Stimulated activated CD4-positive, alpha-beta T cell treated with anti-CD3 and anti-CD28 coated beads, TNF-alpha, amount 100 ng/mL, for 48 hours (primary cell): ENCODE measurements at regions not wholly inside any gene's neighbourhood (a gene's known extent, or its start where the extent isn't known, plus 50 kb on each side); places are given as distances from the start of the nearest gene placed in this dataset.
"Not testable (repeated sequence)": the region's sequence is repeated elsewhere in the genome, so short reads cannot be mapped to it uniquely, and the experiment has no call there.

Source experiments
- DNase-seq, 3 donors: peaks; one replicate each; pipeline ENCODE4 v3.0.0-alpha.2; 2020; ENCODE audit warnings: low read depth in 3 of 3

DNA sequence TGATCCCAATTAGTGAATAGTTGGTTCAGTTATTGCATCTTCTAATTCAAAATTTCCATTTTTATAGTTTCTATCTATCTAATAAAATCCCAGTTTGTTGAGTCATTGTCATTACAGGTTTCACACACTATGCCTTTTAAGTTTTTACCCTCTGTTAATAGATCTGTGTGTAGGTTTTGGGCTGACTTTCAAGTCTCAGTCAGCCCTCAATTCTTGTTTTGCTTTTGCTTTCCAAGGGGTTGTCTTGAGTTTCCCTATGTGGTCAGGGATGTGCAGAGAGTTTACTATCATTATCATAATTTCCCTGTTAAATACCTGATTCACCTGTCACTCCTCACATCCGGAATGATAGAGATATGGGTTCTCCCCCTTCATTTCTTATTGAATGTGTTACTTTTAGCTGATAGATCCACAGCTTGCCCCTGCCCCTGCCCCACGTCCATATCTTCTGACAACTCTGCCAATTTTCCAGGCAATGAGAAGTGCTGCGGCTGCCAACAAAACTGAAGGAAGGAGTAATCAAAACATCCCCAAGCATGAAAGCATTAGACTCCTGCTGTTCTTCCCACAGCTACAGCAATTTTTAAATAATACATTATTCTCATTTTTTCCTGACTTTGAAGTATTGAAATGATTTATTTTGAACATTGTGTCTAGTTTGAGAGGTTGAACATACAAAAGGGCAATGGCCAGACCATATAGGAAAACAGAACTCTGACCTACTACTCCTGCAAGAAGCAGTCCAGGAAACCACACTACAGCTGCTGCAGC lies 1064.8 kb downstream of the SUCLG1 start:
- DNase-seq, result no peak

DNA sequence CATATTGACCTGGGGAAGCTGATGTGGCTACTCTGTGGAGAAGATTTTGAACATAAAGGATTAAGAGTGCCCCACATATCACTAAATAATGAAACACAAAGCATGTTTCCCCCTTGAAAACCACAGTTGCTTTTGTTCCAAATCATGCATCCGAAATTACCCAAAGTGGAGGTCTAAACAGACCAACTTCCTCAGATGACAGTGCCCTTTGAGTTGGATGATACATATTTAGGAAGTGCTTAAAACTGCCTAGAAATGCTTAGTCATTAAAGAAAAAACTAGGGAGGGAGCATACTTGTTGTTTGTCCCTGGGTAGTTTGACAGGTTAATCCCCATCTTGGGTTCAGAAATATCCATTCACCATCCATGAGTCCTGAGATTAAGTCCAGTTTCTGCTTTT lies 1070.3 kb downstream of the SUCLG1 start:
- no peak for DNase-seq

DNA sequence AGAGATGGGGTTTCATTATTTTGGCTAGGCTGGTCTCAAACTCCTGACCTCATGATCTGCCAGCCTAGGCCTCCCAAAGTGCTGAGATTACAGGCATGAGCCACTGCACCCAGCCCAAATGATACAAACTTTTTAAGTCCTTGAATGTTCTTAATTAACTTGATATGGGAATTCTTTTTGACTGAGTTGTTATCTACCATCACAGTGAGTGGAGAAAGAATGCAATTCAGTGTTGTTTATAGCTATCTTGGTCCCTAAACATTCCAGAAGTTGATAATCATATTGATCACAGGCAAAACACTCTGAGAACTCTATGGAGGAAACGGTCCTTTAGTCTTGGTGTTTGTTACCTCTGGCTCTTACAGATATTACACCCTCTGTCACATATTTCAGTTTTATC lies 1072.5 kb downstream of the SUCLG1 start:
- DNase-seq, result no peak

DNA sequence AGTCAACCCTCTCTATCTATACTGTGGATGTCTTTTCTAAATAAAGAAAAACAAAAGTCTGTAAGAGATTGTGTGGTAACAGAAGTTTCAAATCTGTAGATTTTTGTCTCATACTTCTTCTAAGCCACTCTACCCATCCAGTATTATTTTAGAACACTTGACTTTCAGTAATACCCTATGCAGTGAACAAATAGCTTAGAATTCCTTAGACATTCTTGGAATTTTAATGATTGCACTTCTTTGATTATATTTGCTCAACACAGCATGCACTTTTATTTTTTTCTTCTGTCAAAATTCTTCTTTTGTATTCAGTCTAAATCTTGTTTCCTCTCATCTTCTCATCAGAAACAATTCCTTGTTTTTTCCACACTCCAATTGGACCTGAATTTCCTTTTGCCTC lies 1080.2 kb downstream of the SUCLG1 start:
- DNase-seq, result no peak

DNA sequence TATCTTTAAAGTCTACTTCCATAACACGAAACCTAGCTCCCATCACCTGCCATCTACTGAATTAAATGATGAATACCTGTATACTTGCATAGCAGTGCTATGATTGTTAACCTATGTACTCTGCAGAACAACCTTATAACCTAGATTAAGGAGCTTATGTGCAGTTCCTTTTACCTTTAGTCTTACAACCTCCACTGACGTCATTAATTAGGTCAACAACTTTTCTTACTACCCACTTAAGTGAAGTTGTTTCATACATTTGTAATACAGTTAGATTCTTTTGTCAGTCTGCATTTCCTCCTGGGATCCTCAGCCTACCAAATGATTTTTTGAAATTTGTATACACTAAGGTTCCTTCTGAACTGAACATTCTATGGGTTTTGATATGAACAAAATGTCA lies 1082.3 kb downstream of the SUCLG1 start:
- no peak for DNase-seq

DNA sequence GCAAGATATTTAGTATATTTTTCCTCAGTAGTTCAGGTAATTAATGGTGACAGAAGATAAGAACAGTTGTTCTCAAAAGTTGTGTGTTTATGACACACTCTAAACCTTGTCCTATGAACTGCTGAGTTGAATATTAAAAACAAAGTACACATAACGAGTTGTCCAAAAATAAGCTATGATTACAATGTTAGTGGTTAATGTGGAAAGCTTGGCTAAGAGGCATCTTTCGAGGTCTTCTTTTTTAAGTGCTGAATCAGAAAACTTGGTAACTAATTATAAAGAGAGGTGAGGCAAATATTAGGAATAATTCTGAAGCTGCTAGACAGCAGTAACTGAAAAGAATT lies 1088.7 kb downstream of the SUCLG1 start:
- DNase-seq, result no peak

DNA sequence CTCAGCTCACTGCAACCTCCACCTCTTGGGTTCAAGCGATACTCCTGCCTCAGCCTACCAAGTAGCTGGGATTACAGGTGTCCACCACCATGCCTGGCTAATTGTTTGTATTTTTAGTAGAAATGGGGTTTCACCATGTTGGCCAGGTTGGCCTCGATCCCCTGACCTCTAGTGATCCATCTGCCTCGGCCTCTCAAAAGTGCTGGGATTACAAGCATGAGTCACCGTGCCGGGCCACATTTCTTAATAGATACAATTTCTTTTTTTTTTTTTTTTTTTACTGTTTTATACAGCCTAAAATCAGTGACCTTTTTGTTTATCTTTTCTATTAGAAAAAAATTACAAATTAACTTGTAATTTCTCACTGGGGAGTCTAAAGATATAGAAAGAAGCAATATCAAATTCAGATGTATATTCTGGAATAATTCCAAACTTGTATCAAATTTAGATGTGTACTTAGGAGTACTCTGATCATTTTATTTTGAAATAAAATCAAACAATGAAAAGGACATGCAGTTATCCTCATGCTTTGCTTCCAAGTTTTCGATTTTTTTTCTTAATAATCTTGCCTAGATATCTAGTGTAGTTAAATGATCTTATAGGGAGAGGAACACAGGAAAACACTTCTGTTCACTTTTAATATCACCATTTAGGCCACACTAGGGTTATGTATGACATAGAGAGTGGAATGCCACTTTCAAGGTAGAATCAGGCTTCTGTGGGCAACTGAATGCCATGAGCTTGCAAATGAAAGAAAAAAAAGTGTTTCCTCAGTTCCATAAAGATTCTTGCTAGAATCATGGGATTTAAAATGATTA lies 1089.3 kb downstream of the SUCLG1 start:
- no peak for DNase-seq

DNA sequence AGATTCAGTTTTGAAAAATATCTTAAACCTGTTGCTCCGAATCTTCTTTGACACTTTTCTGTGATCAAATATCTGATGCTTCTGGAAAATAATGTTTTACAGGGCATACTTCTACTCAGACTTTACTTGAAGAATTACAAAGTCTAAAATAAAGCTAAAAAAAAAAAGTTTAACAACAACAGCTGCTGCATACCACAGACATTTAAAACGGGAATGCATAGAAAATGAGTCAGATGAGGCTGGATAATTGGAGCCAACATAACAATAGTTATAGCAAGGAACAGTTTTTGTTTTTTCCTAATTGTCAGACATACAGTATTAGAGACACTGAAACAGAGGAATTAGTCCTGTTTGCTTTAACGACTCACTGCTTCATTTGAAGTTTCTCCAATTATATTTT lies 1090.2 kb downstream of the SUCLG1 start:
- DNase-seq, result no peak

DNA sequence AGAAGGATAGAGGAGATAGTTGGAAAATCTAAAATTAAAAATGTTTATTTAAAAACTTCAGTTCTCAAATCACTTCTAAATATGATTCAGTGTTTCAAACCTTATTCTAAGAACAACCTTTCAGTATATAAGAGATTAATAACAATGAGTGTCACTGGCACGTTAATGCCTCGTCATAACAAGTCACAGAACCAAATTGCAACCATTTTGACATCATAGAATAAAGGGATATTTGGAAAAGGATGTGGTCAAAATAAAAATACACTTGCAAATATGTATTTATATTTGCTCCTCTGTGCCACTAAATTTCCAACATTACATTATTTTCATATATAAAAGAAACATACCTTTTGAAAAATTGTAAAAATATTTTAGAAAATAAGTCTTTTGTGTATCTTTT lies 1090.6 kb downstream of the SUCLG1 start:
- DNase-seq, result no peak

DNA sequence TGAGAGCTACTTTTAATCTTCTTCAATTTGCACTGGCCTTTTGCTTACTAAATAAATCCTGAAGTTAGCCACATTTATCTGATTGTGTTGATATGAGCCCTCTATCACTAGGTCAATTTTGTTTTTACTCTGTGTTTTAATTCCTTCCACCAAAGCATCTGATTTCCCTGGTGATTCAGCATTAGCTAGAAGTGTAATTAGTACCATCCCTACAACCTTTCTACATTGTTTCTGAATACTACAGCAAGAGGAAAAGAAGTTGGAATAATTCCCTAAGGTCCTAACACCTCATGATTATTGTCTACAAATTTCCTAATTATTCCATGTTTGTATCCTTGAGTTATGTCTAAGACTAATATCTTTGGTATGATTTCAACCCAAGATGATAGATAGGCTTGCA lies 1093.6 kb downstream of the SUCLG1 start:
- no peak for DNase-seq

DNA sequence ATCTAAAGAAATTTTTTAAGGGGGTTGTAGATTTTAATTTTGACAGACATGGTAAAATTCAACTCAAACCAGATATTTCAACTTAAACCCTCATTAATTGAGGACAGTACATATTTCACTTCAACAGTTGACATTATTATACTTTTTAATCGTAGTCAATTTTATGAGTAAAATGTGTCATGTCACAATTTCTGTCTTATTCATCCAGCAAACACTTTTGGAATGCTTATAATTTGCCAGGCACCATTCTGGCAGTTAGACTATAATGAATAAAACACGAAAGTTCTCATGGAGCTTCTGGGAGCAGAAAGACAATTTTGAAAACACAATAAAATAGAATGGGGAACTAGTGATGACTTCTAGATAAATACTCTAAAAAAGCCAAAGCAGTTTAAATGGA lies 1094.8 kb downstream of the SUCLG1 start:
- no peak for DNase-seq

DNA sequence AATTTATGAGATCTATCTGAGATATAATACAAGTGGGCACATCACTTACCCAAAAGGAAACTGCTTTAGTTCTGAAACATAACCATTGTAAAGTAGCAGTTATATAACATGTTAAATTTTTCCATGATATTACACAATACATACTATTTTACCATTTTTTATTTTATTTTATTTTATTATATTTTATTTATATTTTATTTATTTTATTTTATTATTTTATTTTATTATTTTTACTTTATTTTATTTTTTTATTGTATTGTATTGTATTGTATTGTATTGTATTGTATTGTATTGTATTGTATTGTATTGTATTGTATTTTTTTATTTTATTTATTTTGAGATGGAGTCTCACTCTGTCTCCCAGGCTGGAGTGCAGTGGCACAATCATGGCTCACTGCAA lies 1095.9 kb downstream of the SUCLG1 start:
- DNase-seq, result not testable (repeated sequence)

DNA sequence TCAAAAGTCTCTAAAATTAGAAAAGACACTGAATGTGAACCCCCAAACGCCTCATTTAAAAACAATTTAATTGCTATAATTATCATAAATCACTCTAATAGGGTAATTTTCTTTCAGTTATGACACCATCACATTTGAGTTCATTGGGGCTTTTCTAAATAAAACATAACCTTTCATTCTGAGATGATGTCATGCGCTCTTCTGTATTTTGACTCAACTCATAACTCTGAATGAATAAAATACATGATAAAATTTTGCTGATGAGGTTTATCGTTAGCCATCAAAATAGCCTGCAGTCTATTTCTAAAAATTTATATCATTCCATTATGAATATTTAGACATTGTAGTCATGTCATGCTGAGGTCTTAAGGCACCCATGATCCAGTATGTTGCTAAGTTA lies 1099.7 kb downstream of the SUCLG1 start:
- no peak for DNase-seq

DNA sequence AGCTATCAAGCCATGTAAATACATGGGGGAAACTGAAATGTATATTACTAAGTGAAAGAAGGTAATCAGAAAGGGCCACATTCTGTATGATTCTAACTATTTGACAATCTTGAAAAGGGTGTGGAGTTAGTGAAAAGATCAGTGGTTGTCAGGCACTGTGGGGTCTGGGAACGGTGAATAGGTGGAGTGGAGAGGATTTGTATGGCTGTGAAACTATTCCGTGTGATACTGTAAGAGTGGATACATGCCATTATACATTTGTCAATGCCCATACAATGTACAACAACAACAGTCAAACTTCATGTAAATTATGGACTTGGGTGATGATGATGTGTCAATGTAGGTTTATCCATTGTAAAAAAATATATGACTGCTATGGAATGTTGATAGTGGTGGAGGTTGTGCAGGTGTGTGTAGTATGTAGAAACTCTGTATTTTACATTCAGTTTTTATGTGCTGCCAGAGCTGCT lies 1116.2 kb downstream of the SUCLG1 start:
- DNase-seq, result no peak

DNA sequence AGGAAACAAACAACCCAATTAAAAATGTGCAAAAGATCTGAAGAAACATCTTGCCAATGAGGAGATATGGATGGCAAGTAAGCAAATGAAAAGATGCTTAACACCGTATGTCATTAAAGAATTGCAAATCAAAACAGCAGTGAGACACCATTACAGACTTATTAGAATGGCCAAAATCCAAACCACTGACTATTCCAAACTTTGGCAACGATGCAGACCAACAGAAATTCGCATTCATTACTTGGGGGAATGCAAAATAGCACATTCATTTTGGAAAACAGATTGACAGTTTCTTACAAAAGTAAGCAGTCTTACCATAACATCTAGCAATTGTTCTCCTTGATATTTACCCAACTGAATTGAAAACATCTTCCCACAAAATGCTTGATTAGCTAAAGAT lies 1118.7 kb downstream of the SUCLG1 start:
- no peak for DNase-seq

DNA sequence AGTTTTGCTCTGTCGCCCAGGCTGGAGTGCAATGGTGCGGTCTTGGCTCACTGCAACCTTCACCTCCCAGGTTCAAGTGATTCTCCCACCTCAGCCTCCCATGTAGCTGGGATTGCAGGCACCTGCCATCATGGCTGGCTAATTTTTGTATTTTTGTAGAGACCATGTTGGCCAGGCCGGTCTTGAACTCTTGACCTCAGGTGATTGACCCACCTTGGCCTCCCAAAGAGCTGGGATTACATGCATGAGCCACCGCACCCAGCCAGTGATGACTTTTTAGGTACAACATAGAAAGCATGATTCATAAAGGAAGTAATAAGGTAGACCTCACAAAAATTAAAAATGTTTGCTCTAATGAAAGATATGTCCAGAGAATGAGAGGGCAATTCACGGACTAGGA lies 1119.1 kb downstream of the SUCLG1 start:
- not testable (repeated sequence) for DNase-seq

DNA sequence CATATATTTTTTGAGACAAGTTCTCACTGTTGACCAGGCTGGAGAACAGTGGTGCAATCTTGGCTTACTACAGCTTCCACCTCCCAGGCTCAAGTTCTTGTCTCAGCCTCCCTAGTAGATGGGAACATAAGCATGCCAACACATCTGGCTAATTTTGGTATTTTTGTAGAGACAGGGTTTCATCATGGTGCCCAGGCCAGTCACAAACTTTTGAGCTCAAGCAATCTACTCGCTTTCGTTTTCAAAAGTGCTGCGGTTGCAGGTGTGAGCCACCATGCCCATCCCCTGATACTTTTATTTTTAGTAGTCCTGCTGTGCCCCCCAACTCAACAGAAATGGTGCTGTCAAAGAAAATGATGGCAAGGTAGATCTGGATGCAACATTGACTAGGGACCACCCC lies 1127.3 kb downstream of the SUCLG1 start:
- no peak for DNase-seq

DNA sequence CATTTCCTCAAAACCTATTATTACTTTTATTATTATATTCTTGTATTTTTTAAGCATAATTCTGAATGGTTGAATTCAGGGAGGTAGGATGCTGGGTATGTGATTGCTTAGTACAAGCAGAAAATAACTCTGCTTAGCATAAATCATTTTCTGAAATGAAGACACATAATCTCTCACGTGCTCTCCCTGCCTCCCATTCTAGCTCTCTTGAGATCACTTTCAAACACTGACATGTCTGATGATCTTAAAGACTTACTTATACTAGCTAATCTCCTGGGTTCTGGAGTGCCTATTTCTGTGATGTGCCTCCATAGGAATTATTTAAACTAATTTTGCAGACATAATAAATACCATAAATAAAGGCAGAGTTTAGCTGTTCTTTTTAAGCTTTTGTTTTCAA lies 1136.0 kb downstream of the SUCLG1 start:
- no peak for DNase-seq

DNA sequence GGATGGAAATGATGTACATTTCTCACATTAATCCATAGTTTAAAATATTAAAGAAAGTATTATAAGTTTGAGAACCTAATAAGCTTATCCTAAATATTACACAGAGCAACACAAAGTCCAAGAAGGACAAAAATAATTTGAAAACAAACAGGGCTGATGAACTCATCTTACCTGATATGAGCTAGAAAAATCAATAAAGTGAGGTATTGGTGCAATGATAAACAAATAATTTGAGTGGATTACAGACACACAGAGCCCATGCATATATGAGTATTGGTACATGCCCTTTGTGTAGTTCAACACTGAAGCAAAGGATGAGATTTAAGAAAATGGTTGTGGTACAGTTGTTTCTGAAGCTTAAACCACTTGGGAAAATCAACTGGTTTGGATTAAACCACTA lies 1139.0 kb downstream of the SUCLG1 start:
- DNase-seq, result no peak

DNA sequence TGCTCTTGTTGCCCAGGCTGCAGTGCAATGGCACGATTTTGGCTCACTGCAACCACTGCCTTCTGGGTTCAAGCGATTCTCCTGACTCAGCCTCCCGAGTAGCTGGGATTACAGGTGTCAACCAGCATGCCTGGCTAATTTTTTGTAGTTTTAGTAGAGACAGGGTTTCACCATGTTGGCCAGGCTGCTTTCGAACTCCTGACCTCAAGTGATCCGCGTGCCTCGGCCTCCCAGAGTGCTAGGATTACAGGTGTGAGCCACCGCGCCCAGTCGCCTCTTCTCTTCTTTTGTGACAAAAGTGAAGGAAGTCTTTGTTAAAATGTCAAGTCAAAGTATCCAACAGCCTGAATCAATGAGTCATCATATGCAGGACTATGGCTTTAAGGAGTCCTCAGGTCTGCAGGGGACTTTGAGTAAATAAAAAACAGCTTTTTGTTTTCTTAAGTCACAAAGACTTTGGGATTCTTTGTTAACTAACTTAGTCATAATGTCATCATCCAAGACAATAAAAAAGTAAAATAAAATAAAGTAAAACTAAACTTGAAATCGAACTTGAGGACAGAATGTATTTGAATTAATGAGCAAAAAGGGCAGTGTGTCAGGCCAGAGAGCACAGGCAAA lies 1153.2 kb downstream of the SUCLG1 start:
- no peak for DNase-seq

DNA sequence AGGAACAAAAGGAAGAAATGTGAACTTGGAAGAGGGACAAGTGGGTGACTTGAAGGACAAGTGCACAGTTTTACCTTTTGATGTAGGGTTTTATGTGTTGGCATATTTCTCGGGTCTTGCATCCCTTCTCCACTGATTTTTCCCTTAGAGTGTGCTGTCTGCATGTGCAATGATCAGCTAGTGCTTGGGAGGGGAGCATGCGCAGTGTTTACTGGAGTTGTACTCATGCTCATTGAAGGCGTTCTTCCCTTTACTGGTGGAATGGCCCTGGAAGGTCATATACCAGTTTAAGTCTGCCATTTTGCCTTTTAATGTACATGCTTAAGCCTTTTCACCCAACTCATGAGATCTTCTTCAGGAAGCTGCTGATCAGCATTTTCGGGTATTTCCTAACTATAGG lies 1168.0 kb downstream of the SUCLG1 start:
- DNase-seq, result no peak

DNA sequence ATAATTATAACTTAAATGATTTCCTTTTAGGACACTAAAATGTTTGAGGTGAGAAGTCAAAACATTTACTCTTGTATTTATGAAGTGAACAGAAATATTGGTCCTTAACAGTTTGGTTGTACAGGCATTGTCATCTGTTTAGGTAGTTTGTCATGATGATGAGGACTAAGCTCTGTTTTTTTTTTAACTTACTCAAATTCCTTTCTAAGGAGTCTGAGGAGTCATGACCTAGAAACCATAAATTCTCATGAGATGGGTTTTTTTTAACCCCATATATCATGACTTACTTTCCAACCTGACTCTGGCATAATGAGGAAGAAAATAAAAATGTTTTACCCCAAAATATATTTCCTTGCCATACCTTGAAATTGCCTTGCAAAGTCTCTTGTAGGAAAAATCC lies 1176.2 kb downstream of the SUCLG1 start:
- no peak for DNase-seq
